KBM-7 (cell line): ENCODE measurements at regions not wholly inside any gene's neighbourhood (a gene's known extent, or its start where the extent isn't known, plus 50 kb on each side); places are given as distances from the start of the nearest gene placed in this dataset.

Experiments used
- DNase-seq: peaks from one replicate; pipeline ENCODE4 v3.0.0-alpha.2; 2015
- in situ Hi-C: fragments of 300-500 bp; cut with MboI; formaldehyde crosslinking; loops from 2 replicates; pipeline ENCODE4 v1.14.3; 2020; ENCODE audit warnings: low sequenced_read_pairs, low pct_unique_long_range_greater_than_20kb, mixed read lengths

DNA sequence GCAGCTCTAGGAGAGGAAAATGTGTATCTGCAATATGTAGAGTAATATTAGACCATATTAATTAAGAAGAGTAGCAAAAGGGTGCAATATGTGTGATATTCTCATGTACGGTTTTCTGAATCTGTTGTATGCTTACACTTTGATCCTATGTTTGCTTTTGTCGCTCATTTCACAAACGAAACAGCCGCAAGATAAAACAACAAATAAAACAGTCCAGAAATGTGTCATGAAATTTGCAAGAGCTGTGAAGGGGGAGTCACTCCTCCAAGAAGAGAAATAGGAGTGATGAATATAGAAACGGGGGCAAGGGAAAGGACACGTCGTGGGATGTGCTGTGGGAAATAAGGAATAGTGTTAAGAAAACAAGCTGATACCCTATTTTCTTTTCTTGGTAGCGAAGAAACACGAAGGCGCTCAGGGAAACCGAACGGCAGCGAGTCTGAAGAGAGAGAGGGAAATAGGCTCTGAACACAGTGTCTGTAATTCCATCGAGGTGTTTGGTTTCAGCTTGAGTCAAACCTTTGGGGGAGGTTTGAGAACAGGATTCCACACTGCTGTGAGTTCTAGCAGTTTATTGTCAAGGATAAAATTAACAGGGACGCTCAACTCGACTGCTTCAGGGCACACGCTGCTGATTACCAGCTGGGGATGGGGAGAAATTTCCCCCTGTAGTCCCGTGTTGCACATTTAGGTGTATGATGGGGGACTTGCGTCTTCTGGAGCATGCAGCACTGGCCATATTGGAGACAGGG lies 595.6 kb upstream of the TENM3 start:
- in situ Hi-C loops, result no loop called here
- no peak for DNase-seq

DNA sequence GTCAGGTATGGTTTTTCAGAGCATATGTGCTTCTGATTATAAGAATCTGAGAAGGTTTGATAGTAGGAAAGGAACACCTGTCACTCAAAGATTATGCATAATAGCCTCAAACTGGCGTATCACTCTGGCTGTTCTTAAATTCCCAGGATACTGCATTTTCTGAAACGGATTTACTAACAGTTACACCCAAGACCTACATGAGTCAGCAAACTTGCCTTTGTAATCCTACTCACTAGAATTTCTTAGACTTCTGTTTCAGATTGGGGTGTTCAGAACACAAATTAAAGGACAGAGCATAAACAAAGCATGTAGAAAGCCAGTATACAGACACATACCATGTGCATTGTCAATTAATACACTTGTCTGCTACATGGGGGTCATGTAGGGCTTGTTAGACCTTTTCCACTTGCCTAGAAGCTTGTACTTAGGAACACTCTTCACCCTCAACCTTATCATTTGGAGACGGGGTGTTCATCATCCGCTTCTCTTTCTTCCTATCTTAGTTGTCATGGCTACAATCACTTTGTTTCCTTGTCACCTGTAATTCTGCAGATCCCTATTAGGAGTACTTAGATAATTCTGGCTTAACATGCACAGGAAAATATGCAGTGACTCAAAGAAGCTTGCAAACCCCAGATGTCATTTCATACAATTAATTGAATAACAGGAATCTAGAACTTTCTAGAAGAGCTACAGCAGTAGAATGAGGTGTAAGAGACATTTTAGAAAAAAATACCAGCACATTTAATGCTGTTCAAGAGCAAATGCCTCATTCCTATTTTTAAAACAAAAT lies 593.0 kb upstream of the TENM3 start:
- in situ Hi-C loops, result no loop called here
- no peak for DNase-seq

- no peak for DNase-seq
- in situ Hi-C loops, result no loop called here
Measured at GRCh38 chr4:181656748-181657147, 586.5 kb upstream of the TENM3 start.

DNA sequence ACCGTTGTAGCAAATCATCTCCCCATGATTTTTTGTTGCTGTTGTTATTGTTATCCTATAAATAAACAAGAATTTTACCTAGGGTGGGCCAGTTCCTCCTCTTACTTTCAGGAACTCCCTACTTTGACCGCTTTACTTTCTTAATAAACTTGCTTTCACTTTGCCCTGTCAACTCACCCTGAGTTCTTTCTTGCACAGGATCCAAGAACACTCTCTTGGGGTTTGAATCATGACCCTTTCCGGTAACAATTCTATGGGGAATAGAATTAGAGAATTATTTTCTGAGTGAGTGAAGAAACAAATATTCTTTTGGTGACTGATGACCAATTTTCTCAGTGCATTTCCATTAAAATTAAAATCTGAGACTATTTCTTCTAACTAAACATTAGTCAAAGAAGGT lies 584.0 kb upstream of the TENM3 start:
- in situ Hi-C loops, result no loop called here
- DNase-seq, result no peak

GRCh38 chr4:181659876-181660275 lies 583.3 kb upstream of the TENM3 start:
- in situ Hi-C loops, result no loop called here
- DNase-seq, result no peak

DNA sequence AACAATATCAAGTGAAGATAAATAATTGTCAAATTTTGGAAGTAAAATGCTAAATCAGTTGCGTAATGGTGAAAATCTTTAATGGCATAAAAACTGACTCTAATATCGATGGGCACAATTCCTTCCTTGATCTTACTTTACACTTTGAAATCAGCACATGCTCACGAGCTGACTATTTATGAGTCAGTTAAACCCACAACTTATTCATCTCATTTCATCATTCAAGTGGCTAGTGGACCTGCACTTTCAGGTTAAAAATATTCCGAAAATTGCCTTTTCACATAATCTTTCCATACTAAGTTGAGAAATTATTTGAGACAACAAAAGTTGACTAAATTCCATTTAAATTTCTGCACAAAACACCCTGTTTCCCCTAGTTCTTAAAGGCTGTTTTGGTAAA lies 582.1 kb upstream of the TENM3 start:
- in situ Hi-C loops, result no loop called here
- no peak for DNase-seq

DNA sequence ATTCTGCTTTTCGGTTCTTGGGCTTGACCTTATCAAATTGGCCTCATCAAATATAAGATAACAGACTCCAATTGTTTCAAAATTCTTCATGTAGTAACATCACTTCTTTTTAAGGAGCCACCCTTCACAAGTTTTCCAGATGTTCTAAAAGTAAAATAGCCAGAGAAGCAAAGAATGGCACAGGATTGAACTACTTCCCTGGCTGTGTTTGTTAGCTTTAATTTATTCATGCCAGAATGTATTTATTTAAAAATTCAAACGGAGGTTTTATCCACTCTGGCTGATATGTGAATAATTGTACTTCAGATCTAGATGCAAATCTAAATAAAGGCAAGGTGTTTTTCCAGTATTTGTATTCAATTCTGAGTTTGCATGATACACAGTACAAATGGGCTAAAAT lies 581.3 kb upstream of the TENM3 start:
- DNase-seq, result no peak
- in situ Hi-C loops, result no loop called here

DNA sequence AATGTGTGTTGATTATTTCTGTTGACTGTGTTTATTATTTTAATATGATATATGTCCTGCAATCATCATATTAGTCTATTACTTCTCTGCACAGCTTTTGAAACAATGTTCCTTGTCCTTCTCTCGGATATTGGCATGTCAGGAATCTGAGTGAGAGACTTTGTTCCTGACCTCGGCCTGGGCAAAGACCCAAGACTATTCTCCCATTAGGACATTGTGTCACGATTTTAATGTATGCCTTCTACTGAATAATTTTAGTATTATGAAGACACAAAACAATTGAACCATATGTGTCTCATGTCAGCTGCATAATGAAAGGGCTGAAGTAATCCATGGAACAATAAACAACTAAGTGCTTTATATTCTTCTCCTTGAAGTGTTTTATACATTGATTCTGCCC lies 580.8 kb upstream of the TENM3 start:
- in situ Hi-C loops, result no loop called here
- no peak for DNase-seq

DNA sequence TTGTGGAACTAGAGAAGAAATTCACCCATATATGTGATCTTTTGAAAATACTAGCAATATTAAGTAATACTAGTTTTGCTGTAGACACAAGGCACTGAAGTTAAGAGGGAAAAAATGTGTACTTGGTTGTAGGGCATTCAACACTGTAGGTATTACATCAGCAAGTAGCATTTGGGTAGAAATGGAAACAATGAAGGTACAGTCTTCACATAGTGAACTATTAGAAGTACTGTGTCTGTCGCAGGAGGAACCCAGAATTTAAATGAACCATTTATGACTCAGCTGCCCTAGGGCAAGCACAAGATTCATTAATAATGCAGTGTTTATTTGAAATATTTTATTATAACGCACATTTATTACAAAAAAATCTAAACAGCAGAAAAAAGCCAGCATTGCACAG lies 572.7 kb upstream of the TENM3 start:
- no peak for DNase-seq
- in situ Hi-C loops, result no loop called here

DNA sequence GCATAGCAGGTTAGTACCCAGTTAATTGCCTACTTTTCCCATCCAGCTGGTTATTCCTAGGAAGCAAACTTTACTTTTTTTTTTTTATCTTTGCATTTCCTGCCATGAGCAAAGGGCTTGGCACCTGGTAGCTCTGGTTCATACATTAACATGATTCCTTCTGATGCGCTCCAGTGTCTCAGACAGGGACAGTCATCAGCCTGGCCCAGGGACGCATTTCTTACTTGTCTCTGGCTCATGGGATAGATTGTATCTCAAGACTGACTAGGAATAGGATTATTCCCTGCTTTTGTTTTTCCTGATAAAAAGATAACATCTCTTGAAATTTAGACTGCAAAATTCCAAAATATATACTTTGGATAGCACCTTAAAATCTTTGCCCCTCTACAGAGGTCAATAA lies 571.5 kb upstream of the TENM3 start:
- no peak for DNase-seq
- in situ Hi-C loops, result no loop called here

- in situ Hi-C loops, result no loop called here
- no peak for DNase-seq
Measured at GRCh38 chr4:181672751-181673150, 570.5 kb upstream of the TENM3 start.

DNA sequence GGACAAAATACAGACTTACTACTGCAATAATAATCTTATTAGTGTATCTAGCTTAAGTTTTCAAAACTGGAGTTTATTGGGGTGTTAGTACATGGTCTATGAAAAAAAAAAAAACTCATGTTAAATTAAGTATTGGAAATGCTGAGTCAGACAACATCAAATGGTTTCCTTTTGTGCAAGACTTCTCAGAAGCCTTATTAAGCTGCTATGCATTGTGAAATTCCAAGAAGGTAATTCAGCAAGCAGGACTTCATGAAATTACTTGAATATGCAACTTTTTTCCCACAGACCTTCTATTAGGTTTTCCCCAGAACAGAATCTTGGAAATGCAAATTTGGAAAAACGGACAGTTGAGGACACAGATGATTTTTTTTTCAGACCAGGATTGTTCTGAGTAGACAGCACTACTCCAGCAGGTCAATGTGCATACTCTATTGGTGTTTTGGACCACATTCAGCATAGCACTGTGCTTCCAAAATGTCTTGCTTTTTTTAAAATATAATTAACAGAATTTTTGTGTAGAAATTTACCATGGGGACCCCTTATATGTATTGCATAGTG lies 568.8 kb upstream of the TENM3 start:
- DNase-seq, result no peak
- in situ Hi-C loops, result no loop called here

DNA sequence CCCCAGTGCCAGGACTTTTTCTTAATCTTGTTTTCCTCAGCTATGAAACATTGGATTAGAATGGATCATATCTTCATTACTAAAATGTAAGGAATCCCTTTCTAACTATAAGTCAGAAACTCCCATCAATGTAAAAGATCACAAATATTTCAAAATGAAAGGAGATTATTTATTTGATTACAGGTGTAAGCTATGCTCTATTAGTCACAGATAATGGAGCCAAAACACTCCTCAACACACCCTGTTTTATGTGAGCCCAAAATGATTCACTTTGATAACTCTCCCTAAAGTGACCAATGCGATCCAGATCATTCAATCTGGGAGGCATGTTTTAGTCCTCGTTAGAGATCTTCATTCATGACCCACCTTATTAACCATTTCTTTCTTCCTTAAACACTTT lies 566.7 kb upstream of the TENM3 start:
- in situ Hi-C loops, result no loop called here
- DNase-seq, result no peak

DNA sequence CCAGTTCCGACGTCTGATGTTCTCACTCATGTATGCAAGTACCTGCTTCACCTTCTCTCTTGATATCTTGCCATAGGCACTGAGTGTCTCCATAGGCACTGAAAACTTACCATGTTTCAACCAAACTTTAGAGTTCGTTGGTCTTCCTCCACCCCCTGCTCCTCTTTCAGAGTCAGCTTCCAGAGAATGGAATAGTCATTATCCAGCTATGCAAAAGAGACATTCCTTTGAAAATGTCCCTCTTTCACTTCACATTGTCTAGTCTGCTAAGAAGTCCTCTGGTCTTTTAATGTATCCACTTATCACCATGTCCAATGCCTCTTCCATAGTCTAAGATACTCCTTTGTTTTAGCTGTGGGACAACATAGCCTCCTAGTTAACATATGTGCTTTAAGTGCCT lies 566.0 kb upstream of the TENM3 start:
- no peak for DNase-seq
- in situ Hi-C loops, result no loop called here

- in situ Hi-C loops, result no loop called here
- no peak for DNase-seq
Measured at GRCh38 chr4:181677621-181678020, 565.6 kb upstream of the TENM3 start.

DNA sequence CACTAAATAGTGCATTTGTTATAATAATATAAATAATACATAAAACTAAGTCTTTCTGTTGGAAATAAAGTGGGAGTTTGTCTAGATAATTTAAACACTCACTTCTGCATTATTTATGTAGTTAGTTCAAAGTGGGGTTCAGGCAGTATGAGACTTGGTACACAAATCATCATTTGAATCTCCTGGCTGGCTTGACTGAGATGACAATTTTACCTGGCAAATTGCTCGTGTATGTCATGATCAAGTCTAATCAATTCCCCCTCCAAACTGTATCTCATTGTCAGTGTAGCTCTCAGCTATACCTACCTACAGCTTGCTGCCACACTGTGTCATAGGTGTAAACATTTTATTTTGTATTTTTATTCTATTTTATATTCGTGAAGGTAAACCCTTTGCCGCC lies 563.4 kb upstream of the TENM3 start:
- in situ Hi-C loops, result no loop called here
- no peak for DNase-seq

GRCh38 chr4:181682367-181683047 lies 560.7 kb upstream of the TENM3 start:
- in situ Hi-C loops, result no loop called here
- no peak for DNase-seq

GRCh38 chr4:181684310-181684709 lies 558.9 kb upstream of the TENM3 start:
- DNase-seq, result no peak
- in situ Hi-C loops, result no loop called here

DNA sequence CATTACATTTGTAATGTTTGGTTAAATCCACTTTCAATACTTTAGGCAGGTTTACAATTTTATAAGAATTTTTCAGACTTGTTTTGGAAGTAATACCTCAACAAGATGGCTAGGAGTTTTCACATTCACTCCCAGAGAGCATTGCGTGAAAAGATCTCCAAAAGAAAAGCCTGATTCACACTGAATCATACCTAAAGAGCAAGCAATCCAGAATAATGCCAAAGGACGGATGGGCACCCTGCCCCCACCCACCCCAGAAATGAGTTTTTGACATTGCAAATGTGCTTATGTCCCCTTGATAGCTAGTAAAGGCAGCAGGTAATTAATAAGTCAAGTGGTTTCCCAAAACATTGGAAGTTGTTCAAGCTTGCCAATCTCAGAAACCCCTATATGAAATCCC lies 557.7 kb upstream of the TENM3 start:
- no peak for DNase-seq
- in situ Hi-C loops, result no loop called here

GRCh38 chr4:181685911-181686310 lies 557.3 kb upstream of the TENM3 start:
- in situ Hi-C loops, result no loop called here

More at GRCh38 chr4:181685911-181686310, 557.3 kb upstream of the TENM3 start:
- no peak for DNase-seq
